Posterior cingulate gyrus (tissue), 11 donors: ENCODE measurements at regions not wholly inside any gene's neighbourhood (a gene's known extent, or its start where the extent isn't known, plus 50 kb on each side); places are given as distances from the start of the nearest gene placed in this dataset.
"Not testable (repeated sequence)": the region's sequence is repeated elsewhere in the genome, so short reads cannot be mapped to it uniquely, and the experiment has no call there.

Experiments
- DNase-seq, 10 donors: peaks; one replicate each; pipeline versions ENCODE4 v3.0.0 to v3.0.0-alpha.2; 2020 to 2021; ENCODE audit warnings: mixed read lengths in 3 of 10
- intact Hi-C: fragments of 100-400 bp; cut with DNase I; formaldehyde crosslinking; loops from one replicate; pipeline ENCODE4 v1.15.1; 2023

DNA sequence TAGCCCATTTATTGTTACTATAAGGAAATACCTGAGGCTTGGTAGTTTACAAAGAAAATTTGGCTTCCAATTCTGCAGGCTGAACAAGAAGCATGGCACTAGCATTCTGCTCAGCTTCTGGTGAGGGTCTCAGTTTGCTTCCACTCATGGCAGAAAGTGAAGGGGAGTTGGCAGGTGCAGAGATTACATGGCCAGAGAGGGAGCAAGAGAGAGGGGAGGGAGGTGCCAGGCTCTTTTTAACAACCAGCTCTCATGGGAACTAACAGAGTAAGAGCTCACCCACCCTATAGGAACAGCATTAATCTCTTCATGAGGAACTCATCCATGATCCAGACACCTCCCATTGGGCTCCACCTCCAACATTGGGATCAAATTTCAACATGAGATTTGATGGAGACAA, 437.9 kb downstream of the CHL1 start:
- no peak for DNase-seq
- intact Hi-C loops = no loop called here

DNA sequence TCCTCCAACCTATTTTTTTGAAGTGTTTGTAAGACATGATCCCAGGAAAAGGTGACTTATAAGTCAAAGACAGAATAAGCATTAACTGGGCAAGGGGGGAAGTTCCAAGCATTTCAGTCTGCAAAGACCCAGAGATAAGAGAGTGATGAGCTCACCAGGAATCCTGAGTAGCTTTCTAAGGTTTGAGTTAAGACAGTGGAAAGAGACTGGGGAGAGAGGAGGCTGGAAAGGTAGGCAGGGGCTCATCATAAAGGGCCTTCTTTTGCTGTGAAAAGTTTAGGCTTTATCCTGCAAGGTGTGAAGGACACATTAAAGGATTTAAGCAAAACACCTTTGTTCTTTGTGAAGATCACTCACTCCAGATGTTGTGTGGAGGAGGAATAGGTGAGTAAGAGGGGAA, 438.8 kb downstream of the CHL1 start:
- intact Hi-C loops = no loop called here
- no peak for DNase-seq

DNA sequence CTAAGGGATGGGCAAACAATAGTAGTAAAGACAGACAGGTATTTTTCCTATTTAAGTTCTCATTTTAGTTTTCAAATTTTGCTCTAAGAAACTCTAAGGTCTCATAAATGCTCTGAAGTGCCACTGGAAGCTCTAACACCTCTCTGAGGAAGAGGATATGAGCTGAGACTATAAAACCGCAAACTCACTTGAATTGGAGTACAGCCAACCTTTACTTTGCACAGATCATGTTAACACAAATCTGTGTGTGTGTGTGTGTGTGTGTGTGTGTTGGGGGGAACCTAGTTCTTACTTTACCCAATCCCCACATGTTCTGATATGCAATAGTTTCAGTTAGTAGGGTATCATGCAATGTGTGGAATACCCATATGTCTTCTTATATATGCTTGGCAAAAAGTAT, 446.8 kb downstream of the CHL1 start:
- intact Hi-C loops = no loop called here
- no peak for DNase-seq

DNA sequence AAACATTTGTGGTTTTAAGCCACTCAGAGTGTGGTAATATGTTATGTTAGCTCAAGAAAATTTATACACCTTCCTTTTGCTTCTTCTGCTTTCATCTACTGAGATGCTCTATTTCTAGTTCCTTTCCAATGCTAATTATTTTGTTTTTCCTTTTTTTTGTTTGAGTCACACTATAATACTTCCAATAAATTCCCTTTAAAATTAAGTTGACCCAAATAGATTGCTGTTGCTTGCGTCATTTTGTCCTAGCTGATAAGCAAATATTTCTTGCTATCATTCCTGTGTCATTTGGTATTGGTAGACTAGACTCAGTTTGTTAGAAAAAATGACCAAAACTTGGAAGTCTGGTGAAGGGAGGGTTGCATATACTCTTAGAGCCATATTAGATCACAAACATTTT, 437.0 kb upstream of the CNTN6 start:
- intact Hi-C loops = no loop called here
- DNase-seq = no peak

DNA sequence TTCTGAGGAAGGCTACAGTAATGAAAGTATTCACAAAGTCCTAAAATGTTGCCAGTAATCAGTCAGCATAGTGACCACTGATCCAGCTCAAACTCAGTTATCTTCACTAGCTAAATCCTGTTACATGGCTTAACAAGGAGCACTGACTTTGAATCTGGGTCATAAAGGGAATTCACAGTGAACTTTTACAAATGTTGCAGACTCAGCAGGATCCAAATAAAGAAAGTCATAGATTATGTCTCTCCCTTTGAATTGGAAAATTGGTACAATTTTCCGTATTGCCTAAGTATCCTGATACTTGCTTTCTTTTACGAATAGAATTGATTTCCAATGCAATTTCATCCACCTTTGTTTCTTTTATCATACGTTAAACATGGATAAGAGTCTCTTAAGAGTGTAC, 431.5 kb upstream of the CNTN6 start:
- intact Hi-C loops = no loop called here
- DNase-seq = no peak

DNA sequence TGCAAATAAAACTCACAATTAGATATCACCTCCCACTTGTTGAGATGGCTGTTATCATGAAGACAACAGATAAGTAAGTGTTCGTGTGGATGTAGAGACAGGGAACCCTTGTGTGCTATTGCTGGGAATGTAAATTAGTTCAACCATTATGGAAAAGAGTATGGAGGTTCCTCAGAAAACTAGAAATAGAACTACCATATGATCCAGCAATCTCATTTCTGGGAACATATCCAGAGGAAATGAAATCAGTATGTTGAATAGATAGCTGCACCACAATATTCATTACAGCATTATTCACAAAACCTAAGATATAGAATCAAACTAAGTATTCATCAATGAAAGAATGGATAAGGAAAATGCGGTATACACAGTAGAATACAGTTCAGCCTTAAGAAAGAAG, 418.7 kb upstream of the CNTN6 start:
- intact Hi-C loops = no loop called here
- no peak for DNase-seq

DNA sequence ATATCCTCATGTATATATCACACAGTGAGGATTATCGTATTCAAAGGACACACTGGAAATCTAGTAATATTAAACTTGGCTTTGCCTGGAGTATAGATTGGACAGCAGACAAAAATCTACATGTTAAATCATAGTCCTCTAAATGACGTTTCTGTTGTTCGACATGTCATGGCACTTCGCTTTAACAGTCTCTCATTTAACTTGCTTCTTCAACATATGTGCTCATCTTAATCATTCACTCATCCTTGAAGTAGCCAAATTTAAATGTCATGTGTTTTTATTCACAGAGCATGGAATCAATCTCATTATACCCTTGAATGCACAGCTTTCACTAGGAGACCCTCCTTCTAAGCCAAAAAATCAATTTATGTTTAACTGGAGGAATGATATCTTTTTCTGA, 417.0 kb upstream of the CNTN6 start:
- no peak for DNase-seq
- intact Hi-C loops = no loop called here

DNA sequence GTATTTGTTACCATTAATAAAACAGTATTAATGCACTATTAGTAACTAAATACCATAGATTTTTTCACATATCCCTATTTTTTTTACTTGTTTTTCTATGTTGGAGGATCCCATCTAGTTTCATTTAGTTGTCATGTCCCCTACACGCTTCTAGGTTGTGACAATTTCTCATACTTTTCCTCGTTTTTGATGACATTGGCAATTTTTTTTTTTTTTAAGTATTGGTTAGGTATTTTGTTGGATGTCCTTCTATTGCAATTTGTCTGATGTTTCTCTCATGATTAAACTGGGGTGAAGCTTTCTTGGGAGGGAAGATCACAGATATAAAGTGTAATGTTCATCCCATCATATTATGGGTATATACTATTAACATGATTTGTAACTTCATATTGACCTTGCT, 409.1 kb upstream of the CNTN6 start:
- intact Hi-C loops = no loop called here

DNA sequence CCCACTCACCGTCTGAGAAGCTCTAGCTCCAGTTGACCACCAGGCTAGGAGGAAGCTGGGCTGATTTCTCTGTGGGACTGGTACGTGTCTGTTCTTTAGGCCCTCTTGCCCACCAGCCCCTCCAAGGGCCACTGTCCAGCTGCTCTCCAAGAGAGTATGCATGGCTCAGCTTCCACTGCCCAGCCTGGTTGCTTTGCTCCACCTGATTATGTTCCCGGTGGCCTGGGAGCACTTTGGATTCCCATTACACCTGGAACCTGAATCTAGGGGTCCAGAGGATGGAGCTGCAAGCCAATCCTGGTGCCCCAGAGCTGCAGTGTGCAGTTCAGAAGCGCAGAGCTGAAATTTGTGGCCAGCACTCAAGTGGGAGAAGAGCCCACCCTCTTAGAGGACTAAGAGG, 402.1 kb upstream of the CNTN6 start:
- intact Hi-C loops = no loop called here
- peak in 3 of 10 donors; percentile 26 to 61 (median 50) for DNase-seq

More for the DNA sequence above, 409.1 kb upstream of the CNTN6 start:
- no peak for DNase-seq

DNA sequence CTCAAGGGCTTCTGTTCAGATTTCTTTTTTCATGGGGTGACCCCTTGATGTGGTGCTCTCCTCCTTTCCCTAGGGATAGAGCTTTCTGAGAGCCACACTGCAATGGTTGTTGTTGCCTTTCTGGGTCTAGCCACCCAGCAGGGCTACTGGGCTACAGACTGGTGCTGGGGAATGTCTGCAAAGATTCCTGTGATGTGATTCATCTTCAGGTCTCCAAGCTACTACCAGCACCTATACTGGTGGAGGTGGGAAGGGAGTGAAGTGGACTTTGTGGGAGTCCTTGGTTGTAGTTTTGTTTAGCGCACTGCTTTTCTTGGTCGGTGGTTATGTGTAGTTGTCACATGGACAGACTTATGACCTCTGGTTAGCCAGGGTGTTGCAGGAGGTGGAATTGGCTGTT, 392.3 kb upstream of the CNTN6 start:
- intact Hi-C loops = no loop called here
- no peak for DNase-seq

DNA sequence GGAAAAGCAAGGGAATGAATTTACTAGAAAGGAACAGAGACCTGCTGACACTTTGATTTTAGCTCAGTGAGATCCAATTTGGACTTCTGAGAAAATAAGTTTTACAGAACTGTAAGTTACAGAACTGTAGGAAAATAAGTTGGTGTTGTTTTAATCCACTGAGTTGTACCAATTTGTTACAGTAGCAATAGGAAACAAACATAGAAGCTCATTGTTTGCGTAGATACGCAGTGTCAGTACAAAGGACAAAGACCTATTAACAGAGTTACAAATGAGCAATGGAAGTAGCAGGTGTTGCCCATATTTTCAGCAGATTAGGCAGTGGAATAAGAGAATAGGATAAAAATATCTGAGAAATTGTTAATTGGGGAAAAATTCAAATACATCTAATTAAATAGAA, 385.8 kb upstream of the CNTN6 start:
- intact Hi-C loops = no loop called here
- DNase-seq = no peak

DNA sequence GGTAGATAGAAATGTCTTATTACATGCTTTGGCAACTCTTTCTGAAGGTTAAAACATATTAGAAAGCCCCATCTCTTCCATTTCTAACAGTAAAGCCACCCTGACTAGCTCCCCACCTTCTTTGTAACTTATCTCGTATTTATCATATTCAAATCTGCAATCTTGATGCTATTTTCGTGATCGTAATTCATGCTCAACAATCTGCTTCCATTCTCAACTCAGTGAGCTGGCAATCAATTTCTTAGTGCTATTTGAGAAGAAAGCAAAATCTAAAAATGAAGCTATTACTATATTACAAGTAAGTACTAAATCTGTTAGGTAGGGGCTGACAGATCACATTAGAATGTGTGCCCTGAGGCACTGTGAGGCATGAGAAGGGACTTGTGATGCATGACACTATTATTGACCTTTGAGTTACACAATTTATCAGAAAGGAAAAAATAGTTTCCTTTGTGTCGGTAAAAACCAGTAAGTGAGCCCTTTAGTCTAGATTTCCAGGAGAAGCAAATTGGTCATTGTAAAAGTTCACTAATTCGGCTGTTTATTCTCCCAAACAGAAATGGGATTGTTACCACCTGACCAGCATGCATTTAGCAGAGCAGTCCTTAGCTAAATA, 379.7 kb upstream of the CNTN6 start:
- no peak for DNase-seq

DNA sequence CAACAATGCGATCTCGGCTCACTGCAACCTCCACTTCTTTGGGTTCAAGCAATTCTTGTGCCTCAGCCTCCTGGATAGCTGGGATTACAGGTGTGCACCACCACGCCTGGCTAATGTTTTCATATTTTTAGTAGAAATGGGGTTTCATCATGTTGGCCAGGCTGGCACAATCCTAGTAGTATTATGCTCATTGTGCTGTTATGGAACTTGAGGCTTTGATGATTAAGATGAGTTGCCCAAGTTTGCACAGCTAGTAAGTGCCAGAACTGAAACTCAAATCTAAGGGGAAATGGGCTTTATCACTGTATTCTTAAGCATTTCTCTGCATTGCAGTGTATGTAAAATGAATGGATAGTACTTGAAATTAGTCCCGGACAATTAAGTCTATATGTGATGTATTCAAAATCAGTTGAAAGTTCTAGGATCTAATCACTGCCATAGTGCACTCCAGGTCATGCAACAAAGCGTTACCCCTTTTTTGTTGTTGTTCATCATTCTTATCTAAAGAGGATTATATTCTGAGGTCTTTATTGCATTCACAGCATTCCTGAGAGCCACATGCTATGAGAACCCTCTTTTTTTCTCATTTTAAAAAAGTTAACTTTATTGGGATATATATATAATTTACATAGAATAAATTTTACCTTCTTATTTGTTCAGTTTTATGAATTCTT, 378.7 kb upstream of the CNTN6 start:
- peak in 2 of 10 donors; percentile 27 to 52 for DNase-seq
- intact Hi-C loops = no loop called here

More for the DNA sequence above, 379.7 kb upstream of the CNTN6 start:
- intact Hi-C loops = no loop called here

DNA sequence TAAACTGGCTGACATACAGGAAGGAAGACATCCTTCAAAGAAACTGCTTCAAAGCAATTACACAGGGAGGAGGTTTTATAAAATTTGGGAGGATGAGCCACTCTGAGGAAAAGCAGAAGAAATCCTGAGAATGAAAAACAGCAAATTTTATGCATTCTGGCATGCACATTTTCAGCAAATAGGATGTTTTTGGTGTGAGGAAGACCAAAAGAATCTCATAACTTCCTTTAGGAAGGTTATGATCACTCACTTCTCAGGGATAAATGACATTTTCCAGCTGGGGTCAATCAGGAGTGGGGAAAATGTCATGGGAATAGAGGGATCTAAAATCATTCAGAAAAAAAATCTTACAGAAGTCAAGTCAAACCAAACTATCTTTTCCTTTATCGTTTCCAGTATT, 371.7 kb upstream of the CNTN6 start:
- intact Hi-C loops = no loop called here
- no peak for DNase-seq

DNA sequence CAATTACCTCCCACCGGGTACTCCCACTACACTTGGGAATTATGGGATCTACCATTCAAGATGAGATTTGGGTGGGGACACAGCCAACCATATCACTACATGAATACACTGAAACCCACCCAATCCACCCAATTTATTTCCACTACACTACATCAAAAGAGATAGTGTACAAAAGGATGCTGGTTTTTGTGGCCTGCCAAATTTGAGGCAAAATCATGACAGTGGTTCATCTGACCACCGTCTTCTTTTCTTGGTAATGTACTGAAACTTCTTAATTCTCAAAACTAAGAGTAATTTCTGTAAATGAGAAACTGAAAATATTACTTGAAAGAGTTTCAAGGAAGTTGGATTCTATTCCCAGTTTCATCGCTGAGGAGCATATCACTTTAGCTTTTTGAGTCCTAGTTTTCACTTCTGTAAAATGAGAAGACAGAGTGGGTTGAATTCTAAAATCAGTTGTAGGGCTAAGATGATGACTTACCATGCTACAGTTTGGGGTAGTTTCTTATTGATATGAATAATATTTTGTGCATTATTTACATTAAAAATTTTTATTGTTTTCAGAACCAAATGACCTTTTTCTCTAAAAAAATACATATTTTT, 360.4 kb upstream of the CNTN6 start:
- intact Hi-C loops = no loop called here

DNA sequence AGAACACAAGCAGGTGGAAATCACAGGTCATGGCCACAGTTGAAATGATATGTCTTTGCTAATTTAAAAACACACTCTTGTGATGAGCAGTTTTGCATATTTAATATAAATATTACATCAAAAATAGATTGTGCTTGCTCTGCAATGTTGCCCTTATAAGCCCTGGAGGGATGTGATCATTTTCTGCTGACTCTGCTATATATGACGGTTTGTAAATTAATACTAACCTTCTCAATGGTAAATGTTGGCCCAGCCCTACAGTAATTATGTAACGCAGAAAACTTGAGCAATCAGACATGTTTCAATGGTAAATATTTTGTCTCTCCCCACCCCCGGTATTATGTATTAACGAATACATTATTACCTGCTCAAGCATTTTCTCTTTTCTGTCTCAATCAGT, 359.5 kb upstream of the CNTN6 start:
- intact Hi-C loops = no loop called here

More for the DNA sequence above, 360.4 kb upstream of the CNTN6 start:
- DNase-seq = no peak

DNA sequence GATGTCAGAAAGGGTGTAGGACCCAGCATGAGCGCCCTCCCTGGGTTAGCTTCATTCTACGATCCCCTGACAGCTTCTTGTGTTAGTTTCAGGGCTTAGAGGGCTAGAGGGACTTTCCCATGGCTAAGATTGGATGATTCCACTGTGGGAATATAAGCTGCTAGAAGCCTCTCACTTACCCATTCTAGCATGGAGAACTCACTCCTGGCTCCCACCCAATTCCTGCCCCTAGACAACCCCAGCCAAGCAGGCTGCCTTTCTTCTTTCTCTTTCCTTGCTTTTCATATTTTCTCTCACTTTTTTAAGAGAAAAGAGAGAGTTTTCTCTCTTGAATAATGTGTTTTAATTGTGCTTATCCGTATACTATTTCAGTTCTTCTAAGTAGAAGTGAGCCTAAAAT, 335.1 kb upstream of the CNTN6 start:
- DNase-seq = no peak
- intact Hi-C loops = no loop called here

More for the DNA sequence above, 359.5 kb upstream of the CNTN6 start:
- DNase-seq = no peak

DNA sequence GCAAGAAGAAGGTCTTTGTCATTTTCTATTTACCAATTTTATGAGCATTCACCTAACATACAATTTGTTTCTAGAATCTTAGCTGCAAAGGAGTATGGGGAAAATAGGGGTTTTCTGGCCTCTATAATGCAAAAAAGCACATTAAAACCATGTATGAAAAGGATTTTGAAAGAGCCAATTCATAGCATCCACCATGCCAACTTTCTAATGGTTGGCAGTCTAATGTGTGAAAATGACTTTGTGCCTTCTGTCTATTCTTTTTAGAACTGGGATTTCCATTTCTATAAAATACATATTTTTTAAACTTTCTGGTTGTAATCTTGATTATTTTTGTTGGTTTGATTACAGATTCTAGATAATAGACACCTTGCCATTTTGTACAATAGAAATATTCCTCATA, 333.7 kb upstream of the CNTN6 start:
- DNase-seq = no peak
- intact Hi-C loops = no loop called here

DNA sequence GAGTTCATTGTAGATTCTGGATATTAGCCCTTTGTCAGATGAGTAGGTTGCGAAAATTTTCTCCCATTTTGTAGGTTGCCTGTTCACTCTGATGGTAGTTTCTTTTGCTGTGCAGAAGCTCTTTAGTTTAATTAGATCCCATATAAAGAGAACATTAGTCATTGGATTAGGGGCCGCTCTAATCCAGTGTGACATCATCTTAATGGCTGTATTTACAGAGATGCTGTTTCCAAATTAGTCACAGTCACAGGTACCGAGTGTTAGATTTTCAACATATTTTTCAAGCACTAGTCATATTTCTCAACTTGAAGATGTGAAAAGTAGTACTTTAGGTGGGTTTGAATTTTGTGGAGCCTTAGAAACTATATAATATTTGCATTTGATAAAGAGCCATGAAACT, 319.4 kb upstream of the CNTN6 start:
- DNase-seq, intact Hi-C loops: not testable (repeated sequence)

DNA sequence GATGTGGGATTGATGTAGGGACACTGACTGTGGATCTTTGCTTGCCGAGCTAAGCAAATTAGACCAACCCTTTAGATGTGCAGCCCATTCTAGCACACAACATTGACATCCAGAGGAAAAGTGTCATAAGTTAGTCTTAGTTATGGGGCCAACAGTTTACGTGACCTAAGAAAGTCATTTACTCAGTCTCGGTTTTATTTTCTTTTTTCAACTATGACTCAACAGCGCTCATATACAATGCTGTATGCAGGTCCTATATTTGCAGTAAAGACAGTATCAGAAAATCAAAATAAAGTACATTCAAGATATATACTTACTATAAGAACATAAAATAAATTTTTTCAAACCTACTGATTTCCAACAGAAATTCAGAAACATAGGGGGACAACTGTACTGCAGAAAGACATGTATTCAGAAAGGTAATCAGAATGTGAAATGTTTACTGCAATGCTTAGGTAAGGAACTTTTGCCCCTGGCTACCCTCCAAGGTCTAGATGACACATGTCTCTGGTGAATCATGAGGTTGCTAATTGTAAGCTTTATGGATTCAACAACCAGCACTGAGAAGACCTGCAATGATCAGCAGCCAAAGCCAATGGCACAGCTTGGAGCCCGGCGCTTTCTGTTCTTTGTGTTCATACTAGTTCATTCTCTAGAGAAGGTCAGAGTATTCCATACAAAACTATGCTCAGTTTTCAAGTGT, 317.5 kb upstream of the CNTN6 start:
- intact Hi-C loops = no loop called here
- DNase-seq = no peak

DNA sequence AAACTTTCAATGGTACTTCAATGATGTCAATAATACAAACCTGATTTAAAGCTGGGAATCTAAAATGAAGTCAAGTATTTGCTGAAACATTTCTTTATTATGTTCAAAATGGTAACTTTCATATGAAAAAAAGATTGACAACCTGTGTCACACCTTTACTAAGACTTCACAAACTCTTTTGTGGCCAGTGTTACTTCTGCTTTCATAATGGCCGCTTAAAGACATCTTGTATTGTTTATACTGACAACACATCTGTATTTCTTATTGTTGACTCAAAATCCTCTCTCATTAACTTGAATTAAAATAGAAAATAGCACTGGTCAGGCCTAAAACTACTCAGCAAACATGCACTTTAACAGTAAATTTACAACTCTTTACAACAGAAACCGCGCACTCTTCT, 312.3 kb upstream of the CNTN6 start:
- DNase-seq = no peak
- intact Hi-C loops = no loop called here

DNA sequence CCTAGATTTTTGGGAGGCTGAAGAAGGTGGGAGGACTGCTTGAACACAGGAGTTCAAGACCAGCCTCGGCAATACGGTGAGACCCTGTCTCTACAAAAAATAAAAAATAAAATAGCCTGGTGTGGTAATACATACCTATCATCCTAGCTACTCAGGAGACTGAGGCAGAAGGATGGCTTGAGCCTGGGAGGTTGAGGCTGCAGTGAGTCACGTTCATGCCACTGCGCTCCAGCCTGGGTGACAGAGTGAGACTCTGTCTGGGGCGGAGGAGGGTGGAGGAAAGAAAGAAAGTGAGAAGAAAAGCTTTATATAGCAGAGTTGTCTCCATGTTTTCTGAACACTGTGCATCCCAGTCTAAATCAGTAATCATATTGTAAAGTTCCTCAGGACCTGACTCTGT, 301.4 kb upstream of the CNTN6 start:
- intact Hi-C loops = no loop called here
- DNase-seq = peak in 2 of 10 donors; percentile 75 to 79
